ACC112 (cell line): ENCODE measurements at regions not wholly inside any gene's neighbourhood (a gene's known extent, or its start where the extent isn't known, plus 50 kb on each side); places are given as distances from the start of the nearest gene placed in this dataset.

ENCODE experiments used
- H2AFZ ChIP-seq: fragments of 200-600 bp; sonication (generic); one replicate; pipeline ENCODE4 v1.6.0; 2017; ENCODE audit warnings: antibody characterized with exemption, low read length; ENCODE audit not compliant: unreplicated experiment
- H3K27ac ChIP-seq: fragments of 200-600 bp; sonication (generic); 2 replicates; pipeline ENCODE4 v1.5.1; 2014; ENCODE audit warnings: low read depth, mild to moderate bottlenecking, antibody characterized with exemption, low read length, moderate library complexity
- H3K27me3 ChIP-seq: fragments of 200-600 bp; sonication (generic); 2 replicates; pipeline ENCODE4 v1.6.1; 2014; ENCODE audit warnings: mild to moderate bottlenecking, antibody characterized with exemption, low read length, moderate library complexity, mixed read lengths; ENCODE audit not compliant: insufficient read depth
- H3K36me3 ChIP-seq: fragments of 200-600 bp; sonication (generic); 2 replicates; pipeline ENCODE4 v1.6.1; 2016; ENCODE audit warnings: mild to moderate bottlenecking, antibody characterized with exemption, low read length, moderate library complexity, mixed read lengths; ENCODE audit not compliant: insufficient read depth
- H3K4me1 ChIP-seq: fragments of 200-600 bp; sonication (generic); one replicate; pipeline ENCODE4 v1.6.1; 2016; ENCODE audit warnings: low read length, mixed read lengths; ENCODE audit not compliant: insufficient read depth, unreplicated experiment, control insufficient read depth
- H3K4me3 ChIP-seq: fragments of 200-600 bp; sonication (generic); 2 replicates; pipeline ENCODE4 v1.5.1; 2014; ENCODE audit warnings: mild to moderate bottlenecking, low read depth, low read length
- H3K79me2 ChIP-seq: fragments of 200-600 bp; sonication (generic); one replicate; pipeline ENCODE4 v1.6.0; 2016; ENCODE audit warnings: low read length; ENCODE audit not compliant: control insufficient read depth, unreplicated experiment, insufficient read depth

- Histone ChIP-seq H3K27ac (no peak overlapping the region), H3K4me3 (peak overlapping the region; percentile 65), H2AFZ (peak overlapping the region; percentile 57), H3K79me2 (no peaks in the 10 kb centered on the region), H3K27me3 (no peaks in the 10 kb centered on the region), H3K36me3 (no peaks in the 10 kb centered on the region), H3K4me1 (no peaks in the 10 kb centered on the region)
These were observed 145.4 kb downstream of the C12orf50 start for GRCh38 chr12:87883806-87884205.

GRCh38 chr12:87879141-87879540 lies 150.1 kb downstream of the C12orf50 start:
- H3K4me1 ChIP-seq = no peaks in the 10 kb centered on the region
- no peak overlapping the region for H3K4me3 ChIP-seq
- no peaks in the 10 kb centered on the region for H3K27me3 ChIP-seq
- H2AFZ ChIP-seq = no peak overlapping the region
- H3K79me2 ChIP-seq = no peaks in the 10 kb centered on the region
- H3K27ac ChIP-seq = no peak overlapping the region
- no peaks in the 10 kb centered on the region for H3K36me3 ChIP-seq

DNA sequence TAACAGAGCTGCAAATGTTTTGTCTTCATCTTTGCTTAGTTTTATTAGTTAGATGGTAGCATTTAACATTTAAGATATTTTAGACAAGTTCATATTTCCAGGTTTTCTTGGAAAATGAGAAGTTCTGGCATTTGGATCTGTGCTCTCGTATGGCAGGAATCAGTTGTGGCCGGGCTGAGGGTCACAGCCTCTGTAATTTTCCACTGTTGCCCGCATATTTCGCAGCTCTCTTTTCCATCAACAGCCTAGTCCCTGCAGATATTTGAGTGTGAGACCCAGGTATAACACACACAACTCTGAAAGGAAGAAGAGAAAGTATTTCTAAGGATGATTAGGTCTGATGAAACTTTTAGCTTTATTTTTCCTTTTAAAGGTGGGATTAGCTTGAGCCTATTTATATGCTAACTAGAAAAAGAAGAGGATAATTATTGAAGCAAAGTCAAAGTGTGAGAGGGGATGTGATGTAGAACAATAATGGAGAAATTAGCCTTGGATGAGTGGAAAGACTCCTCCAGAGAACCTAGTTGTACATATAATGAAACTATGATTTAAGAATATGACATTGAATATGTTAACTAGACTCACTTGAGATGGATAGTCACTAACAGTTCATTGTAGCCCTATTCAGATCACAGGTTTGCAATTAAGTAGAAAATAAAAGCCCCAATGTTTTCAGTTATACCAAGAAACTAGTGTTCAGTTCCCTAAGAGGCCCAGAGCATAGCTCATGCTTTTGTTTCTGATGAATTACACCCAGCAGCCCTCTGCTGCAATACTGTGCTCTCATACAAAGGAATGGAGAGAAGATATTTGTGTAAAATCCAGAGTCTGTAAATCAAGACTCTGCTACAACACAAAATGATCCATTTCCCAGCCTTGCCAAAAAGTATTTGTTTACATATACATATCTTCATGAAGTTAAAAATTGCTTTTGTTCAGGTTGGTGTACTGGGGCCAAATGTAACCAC lies 158.4 kb downstream of the C12orf50 start:
- Histone ChIP-seq H3K27me3 (no peaks in the 10 kb centered on the region), H3K79me2 (no peaks in the 10 kb centered on the region), H3K4me1 (peaks cover 8% of the 10 kb centered on the region), H3K4me3 (no peak overlapping the region), H2AFZ (no peak overlapping the region), H3K27ac (no peak overlapping the region), H3K36me3 (no peaks in the 10 kb centered on the region)

DNA sequence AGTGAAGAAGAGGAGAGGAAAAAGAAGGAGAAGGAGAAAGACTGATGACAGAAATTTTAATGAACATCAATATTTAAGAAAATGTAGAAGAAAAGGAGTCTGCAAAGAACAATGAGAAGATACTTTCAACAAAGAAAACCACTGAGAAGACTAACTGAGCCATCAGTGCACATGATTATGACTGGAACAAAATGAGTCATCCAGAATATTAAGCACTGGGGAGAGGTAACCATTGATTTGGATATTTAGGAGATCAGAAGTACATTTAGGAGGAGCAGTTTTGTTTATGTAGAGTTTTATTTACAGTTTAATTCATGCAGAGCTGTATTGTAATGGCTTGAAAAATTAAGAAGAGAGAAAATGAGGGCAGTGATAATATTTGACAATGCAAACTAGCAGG lies 159.1 kb downstream of the C12orf50 start:
- H3K27ac ChIP-seq = no peak overlapping the region
- no peak overlapping the region for H3K4me3 ChIP-seq
- peaks cover 8% of the 10 kb centered on the region for H3K4me1 ChIP-seq
- no peak overlapping the region for H2AFZ ChIP-seq
- no peaks in the 10 kb centered on the region for H3K36me3 ChIP-seq
- no peaks in the 10 kb centered on the region for H3K27me3 ChIP-seq
- no peaks in the 10 kb centered on the region for H3K79me2 ChIP-seq

GRCh38 chr12:87866578-87867292 lies 162.5 kb downstream of the C12orf50 start:
- Histone ChIP-seq H3K27me3 (no peaks in the 10 kb centered on the region), H3K79me2 (no peaks in the 10 kb centered on the region), H3K4me3 (no peak overlapping the region), H3K4me1 (peaks cover 8% of the 10 kb centered on the region), H3K36me3 (no peaks in the 10 kb centered on the region), H2AFZ (no peak overlapping the region), H3K27ac (no peak overlapping the region)

- Histone ChIP-seq H3K27me3 (no peaks in the 10 kb centered on the region), H3K36me3 (no peaks in the 10 kb centered on the region), H2AFZ (no peak overlapping the region), H3K79me2 (no peaks in the 10 kb centered on the region), H3K27ac (no peak overlapping the region), H3K4me1 (no peaks in the 10 kb centered on the region), H3K4me3 (no peak overlapping the region)
These were observed 167.4 kb downstream of the C12orf50 start for GRCh38 chr12:87861791-87862190.

DNA sequence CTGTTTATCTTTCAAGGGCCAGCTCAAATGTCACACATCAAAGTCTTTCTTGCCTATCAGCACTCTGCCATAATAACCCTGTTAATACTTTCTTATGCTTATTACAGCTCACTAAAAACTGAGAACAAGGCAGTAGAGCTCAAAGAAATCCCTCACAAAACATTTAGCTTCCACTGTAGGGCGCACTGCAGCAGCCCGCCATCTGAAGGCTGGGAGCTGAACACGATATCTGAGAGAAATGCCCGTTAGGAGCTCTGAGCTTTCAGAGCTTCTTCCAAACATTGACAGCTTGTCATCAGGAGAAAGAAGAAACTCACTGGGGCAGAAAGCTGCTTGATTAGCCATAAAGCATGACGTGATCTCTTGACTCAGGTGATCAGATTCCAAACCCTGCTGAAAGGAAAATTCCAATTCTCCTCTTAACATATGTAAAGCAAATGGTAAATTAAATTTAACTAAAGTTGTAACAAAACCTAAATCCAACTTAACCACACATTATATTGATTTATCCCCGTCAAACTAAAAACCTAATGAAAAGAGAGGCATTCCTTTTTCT lies 175.7 kb downstream of the C12orf50 start:
- Histone ChIP-seq H3K4me1 (no peaks in the 10 kb centered on the region), H3K4me3 (no peak overlapping the region), H3K36me3 (no peaks in the 10 kb centered on the region), H2AFZ (no peak overlapping the region), H3K27me3 (no peaks in the 10 kb centered on the region), H3K79me2 (no peaks in the 10 kb centered on the region), H3K27ac (no peak overlapping the region)

DNA sequence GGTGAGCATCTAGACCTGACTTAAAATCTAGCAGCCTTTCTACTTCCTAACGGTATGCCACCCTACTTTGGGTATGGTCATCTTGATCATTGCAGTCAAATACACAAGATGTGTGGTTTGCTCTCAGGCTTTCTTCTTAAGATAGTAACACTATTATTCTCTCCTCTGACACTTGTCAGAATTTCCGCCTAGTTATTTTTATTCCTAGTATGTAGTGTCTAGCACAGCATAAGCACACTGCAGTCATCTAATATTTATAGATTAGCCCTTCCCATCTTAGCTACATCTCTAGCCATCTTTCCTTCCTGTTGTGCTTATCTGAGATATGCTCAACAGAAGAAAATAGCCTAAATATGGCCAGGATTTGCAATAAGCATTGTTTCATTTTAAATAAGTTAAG lies 180.1 kb downstream of the C12orf50 start:
- Histone ChIP-seq H3K4me3 (no peak overlapping the region), H3K36me3 (no peaks in the 10 kb centered on the region), H2AFZ (no peak overlapping the region)

DNA sequence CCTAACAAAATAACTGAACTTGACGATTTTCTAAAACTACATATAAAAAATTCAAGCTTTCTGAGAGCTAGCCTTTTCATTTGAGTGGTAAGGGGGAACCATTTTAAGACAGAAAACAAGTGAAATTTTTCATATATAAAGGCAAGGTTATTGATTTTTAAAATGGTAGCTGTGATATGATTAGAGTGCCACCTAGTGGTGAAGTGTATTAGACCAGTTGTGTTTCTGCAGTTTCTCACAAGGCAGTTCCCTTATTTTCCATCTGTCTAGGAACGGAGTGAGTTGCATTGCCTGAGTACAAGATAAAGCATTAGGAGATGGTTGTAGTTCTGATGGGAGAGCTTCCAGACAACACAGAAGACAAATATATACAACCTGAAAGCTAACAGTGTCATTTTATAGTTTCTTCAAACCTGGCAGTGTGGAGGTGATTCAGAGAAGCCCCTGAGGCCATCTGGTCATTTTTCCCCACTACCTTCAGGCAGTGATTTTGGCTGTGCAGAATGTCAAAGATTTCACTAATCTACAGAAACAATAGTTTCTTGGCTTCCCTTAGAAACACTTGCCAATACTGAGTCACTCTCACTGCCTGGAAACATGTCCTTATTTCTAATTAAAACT lies 180.8 kb downstream of the C12orf50 start:
- Histone ChIP-seq H3K27me3 (no peaks in the 10 kb centered on the region), H3K79me2 (no peaks in the 10 kb centered on the region), H3K4me3 (no peak overlapping the region), H3K4me1 (no peaks in the 10 kb centered on the region), H3K27ac (no peak overlapping the region), H2AFZ (no peak overlapping the region), H3K36me3 (no peaks in the 10 kb centered on the region)

More for the DNA sequence above, 180.1 kb downstream of the C12orf50 start:
- no peaks in the 10 kb centered on the region for H3K79me2 ChIP-seq
- no peaks in the 10 kb centered on the region for H3K27me3 ChIP-seq
- no peak overlapping the region for H3K27ac ChIP-seq
- no peaks in the 10 kb centered on the region for H3K4me1 ChIP-seq

- Histone ChIP-seq H3K36me3 (no peaks in the 10 kb centered on the region), H2AFZ (no peak overlapping the region), H3K27ac (no peak overlapping the region), H3K4me3 (no peak overlapping the region), H3K27me3 (no peaks in the 10 kb centered on the region), H3K4me1 (no peaks in the 10 kb centered on the region), H3K79me2 (no peaks in the 10 kb centered on the region)
These were observed 182.1 kb downstream of the C12orf50 start for GRCh38 chr12:87847147-87847546.
